Loucy (cell line): ENCODE measurements at regions not wholly inside any gene's neighbourhood (a gene's known extent, or its start where the extent isn't known, plus 50 kb on each side); places are given as distances from the start of the nearest gene placed in this dataset.

Experiments used
- H2AFZ ChIP-seq: fragments of 200-600 bp; sonication (generic); 2 replicates; pipeline ENCODE4 v1.6.0; 2016; ENCODE audit warnings: antibody characterized with exemption, mild to moderate bottlenecking, low read length, moderate library complexity
- H3F3A ChIP-seq: fragments of 200-600 bp; 2 replicates; pipeline ENCODE4 v1.6.0; 2016; ENCODE audit warnings: antibody characterized with exemption, low read depth, mild to moderate bottlenecking
- H3K27me3 ChIP-seq: fragments of 200-600 bp; sonication (generic); 2 replicates; pipeline ENCODE4 v1.6.1; 2014; ENCODE audit warnings: low read length, mild to moderate bottlenecking; ENCODE audit not compliant: insufficient read depth, poor library complexity, severe bottlenecking
- H3K36me3 ChIP-seq: fragments of 200-600 bp; sonication (generic); 2 replicates; pipeline ENCODE4 v1.6.1; 2016; ENCODE audit warnings: low read length; ENCODE audit not compliant: insufficient read depth
- H3K4me1 ChIP-seq: fragments of 200-600 bp; sonication (generic); 2 replicates; pipeline ENCODE4 v1.5.1; 2014; ENCODE audit warnings: low read length, mild to moderate bottlenecking; ENCODE audit not compliant: insufficient read depth, poor library complexity, severe bottlenecking
- H3K4me2 ChIP-seq: fragments of 200-600 bp; sonication (generic); 2 replicates; pipeline ENCODE4 v1.6.0; 2014; ENCODE audit warnings: antibody characterized with exemption, low read length, low read depth, mild to moderate bottlenecking; ENCODE audit not compliant: poor library complexity, severe bottlenecking
- H3K4me3 ChIP-seq: fragments of 200-600 bp; sonication (generic); 2 replicates; pipeline ENCODE4 v1.5.1; 2014; ENCODE audit warnings: low read length, mild to moderate bottlenecking, mixed read lengths; ENCODE audit not compliant: poor library complexity, severe bottlenecking
- H3K79me2 ChIP-seq: fragments of 200-600 bp; sonication (generic); 2 replicates; pipeline ENCODE4 v1.6.1; 2014; ENCODE audit warnings: low read length; ENCODE audit not compliant: insufficient read depth
- H3K9ac ChIP-seq: fragments of 200-600 bp; sonication (generic); 2 replicates; pipeline ENCODE4 v1.6.0; 2014; ENCODE audit warnings: mild to moderate bottlenecking, low read depth, low read length, moderate library complexity; ENCODE audit not compliant: poor library complexity, severe bottlenecking
- H3K9me2 ChIP-seq: fragments of 200-600 bp; sonication (generic); replicated peaks from 2 replicates; pipeline ENCODE4 v1.6.1; 2016; ENCODE audit warnings: low read depth, low read length, mixed read lengths
- H3K9me3 ChIP-seq: fragments of 200-600 bp; sonication (generic); 2 replicates; pipeline ENCODE4 v1.6.1; 2014; ENCODE audit warnings: mild to moderate bottlenecking, antibody characterized with exemption, low read length, low read depth; ENCODE audit not compliant: insufficient read depth
- H4K20me1 ChIP-seq: fragments of 200-600 bp; sonication (generic); 2 replicates; pipeline ENCODE4 v1.6.0; 2014; ENCODE audit warnings: antibody characterized with exemption, low read length, mild to moderate bottlenecking; ENCODE audit not compliant: insufficient read depth, poor library complexity, severe bottlenecking
- EZH2phosphoT487 ChIP-seq: fragments of 200-600 bp; IDR thresholded peaks from 2 replicates; pipeline ENCODE4 v1.6.1; 2018; ENCODE audit warnings: antibody characterized with exemption, mild to moderate bottlenecking, moderate library complexity, borderline replicate concordance
- TF ChIP-seq, protein P1 (sequence below): fragments of 200-600 bp; sonication (generic); conservative IDR thresholded peaks from 2 replicates; pipeline ENCODE4 v1.5.1; 2014; ENCODE audit warnings: mild to moderate bottlenecking, antibody characterized with exemption, low read length

DNA sequence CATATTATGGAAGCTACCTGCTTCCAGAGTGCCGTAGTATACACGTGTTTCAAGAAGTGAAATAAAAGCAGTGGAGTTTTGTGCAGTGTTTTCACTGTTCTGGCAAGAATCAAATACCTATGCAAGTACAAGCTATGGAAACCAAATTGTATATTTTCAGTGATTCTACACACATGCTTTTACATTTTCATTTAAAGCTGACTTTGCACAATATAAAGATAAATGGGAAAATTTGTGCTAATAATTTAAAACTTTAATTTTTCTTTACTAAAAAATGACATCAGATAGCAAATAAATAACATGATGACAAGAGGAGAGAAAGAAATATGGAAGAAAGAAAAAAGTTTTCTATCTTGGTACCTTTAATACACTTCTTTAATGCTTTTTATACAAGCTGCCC is 393.7 kb upstream of the NPVF start:
- no peaks in the 10 kb centered on the region for H3K27me3 ChIP-seq
- TF ChIP-seq, protein P1, sequence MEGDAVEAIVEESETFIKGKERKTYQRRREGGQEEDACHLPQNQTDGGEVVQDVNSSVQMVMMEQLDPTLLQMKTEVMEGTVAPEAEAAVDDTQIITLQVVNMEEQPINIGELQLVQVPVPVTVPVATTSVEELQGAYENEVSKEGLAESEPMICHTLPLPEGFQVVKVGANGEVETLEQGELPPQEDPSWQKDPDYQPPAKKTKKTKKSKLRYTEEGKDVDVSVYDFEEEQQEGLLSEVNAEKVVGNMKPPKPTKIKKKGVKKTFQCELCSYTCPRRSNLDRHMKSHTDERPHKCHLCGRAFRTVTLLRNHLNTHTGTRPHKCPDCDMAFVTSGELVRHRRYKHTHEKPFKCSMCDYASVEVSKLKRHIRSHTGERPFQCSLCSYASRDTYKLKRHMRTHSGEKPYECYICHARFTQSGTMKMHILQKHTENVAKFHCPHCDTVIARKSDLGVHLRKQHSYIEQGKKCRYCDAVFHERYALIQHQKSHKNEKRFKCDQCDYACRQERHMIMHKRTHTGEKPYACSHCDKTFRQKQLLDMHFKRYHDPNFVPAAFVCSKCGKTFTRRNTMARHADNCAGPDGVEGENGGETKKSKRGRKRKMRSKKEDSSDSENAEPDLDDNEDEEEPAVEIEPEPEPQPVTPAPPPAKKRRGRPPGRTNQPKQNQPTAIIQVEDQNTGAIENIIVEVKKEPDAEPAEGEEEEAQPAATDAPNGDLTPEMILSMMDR: no peak
- no peak for TF ChIP-seq EZH2phosphoT487
- no peak overlapping the region for H2AFZ ChIP-seq
- no peak overlapping the region for H3K9ac ChIP-seq
- H3K9me2 ChIP-seq: no peaks in the 10 kb centered on the region
- 0 out of 2 replicates have a peak, but pooled peaks cover 6% of the 10 kb centered on the region for H3F3A ChIP-seq
- H4K20me1 ChIP-seq: no peaks in the 10 kb centered on the region
- no peak overlapping the region for H3K4me3 ChIP-seq
- H3K4me2 ChIP-seq: no peak overlapping the region
- peaks cover 3% of the 10 kb centered on the region; the same call in 1 of the 2 replicates for H3K9me3 ChIP-seq
- peaks cover 53% of the 10 kb centered on the region for H3K4me1 ChIP-seq
- peaks cover 10% of the 10 kb centered on the region; the same call in 1 of the 2 replicates for H3K79me2 ChIP-seq
- no peaks in the 10 kb centered on the region; the same call in 1 of the 2 replicates for H3K36me3 ChIP-seq

DNA sequence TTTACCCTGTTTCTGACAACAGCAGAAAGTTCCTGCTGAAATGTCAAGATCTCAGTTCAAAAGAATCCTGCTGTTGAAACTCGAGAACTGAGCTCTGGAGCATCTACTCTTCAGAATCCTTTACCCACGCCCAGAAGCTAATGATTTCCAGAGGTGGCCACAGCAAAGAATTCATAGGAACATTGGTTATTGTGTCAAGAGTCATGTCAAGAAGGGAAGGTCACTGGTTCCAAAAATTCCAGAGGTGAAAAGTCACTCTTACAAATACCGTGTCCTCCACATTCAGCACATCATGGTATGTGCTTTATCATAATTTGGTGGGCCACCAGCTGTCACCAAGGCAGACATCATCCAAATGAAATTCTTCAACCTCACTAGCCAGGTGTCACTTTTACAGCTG is 394.4 kb upstream of the NPVF start:
- TF ChIP-seq, protein P1: no peak
- no peak for TF ChIP-seq EZH2phosphoT487
- Histone ChIP-seq H3K9me2 (no peaks in the 10 kb centered on the region), H3K9me3 (peaks cover 3% of the 10 kb centered on the region; the same call in 1 of the 2 replicates), H3K9ac (no peak overlapping the region), H3K4me3 (no peak overlapping the region), H3K4me2 (no peak overlapping the region), H3F3A (0 out of 2 replicates have a peak, but pooled peaks cover 6% of the 10 kb centered on the region), H2AFZ (no peak overlapping the region), H4K20me1 (no peaks in the 10 kb centered on the region), H3K4me1 (peaks cover 46% of the 10 kb centered on the region), H3K79me2 (peaks cover 10% of the 10 kb centered on the region; the same call in 1 of the 2 replicates), H3K36me3 (no peaks in the 10 kb centered on the region; the same call in 1 of the 2 replicates), H3K27me3 (no peaks in the 10 kb centered on the region)

GRCh38 chr7:25624051-25624450 is 395.8 kb upstream of the NPVF start:
- H3K9me2 ChIP-seq: no peaks in the 10 kb centered on the region
- 0 out of 2 replicates have a peak, but pooled peaks cover 6% of the 10 kb centered on the region for H3F3A ChIP-seq
- H3K79me2 ChIP-seq: peaks cover 3% of the 10 kb centered on the region; the same call in 1 of the 2 replicates
- H3K9ac ChIP-seq: no peak overlapping the region
- TF ChIP-seq EZH2phosphoT487: no peak
- TF ChIP-seq, protein P1: no peak
- no peak overlapping the region for H2AFZ ChIP-seq
- no peaks in the 10 kb centered on the region for H3K27me3 ChIP-seq
- H3K4me1 ChIP-seq: peaks cover 44% of the 10 kb centered on the region
- H3K4me3 ChIP-seq: no peak overlapping the region
- H3K36me3 ChIP-seq: no peaks in the 10 kb centered on the region; the same call in 1 of the 2 replicates
- H3K4me2 ChIP-seq: no peak overlapping the region
- no peaks in the 10 kb centered on the region for H4K20me1 ChIP-seq
- peaks cover 3% of the 10 kb centered on the region; the same call in 1 of the 2 replicates for H3K9me3 ChIP-seq
